SK-N-SH (cell line): ENCODE measurements at regions not wholly inside any gene's neighbourhood (a gene's known extent, or its start where the extent isn't known, plus 50 kb on each side); places are given as distances from the start of the nearest gene placed in this dataset.

Experiments used
- CTCF ChIP-seq: fragments of 200-600 bp; sonication (generic); IDR thresholded peaks from 2 replicates; pipeline ENCODE4 v1.6.1; 2017; ENCODE audit warnings: antibody characterized with exemption, mild to moderate bottlenecking, moderate library complexity
- EZH2phosphoT487 ChIP-seq: fragments of 200-600 bp; sonication (generic); IDR thresholded peaks from 2 replicates; pipeline ENCODE4 v1.6.1; 2017; ENCODE audit warnings: low read depth, mixed run types, mild to moderate bottlenecking, antibody characterized with exemption, moderate library complexity, borderline replicate concordance
- GATA2 ChIP-seq: sonication (generic); formaldehyde crosslinking; IDR thresholded peaks from 2 replicates; pipeline ENCODE4 v1.5.0; 2020; ENCODE audit warnings: mild to moderate bottlenecking, missing genetic modification reagents
- MAX ChIP-seq: IDR thresholded peaks from 2 replicates; pipeline ENCODE4 v1.4.0; 2012; ENCODE audit warnings: low read depth
- NFIC ChIP-seq: IDR thresholded peaks from 2 replicates; pipeline ENCODE4 v1.4.0; 2012; ENCODE audit warnings: borderline replicate concordance
- RAD21 ChIP-seq: IDR thresholded peaks from 2 replicates; pipeline ENCODE4 v1.6.1; 2012; ENCODE audit warnings: mild to moderate bottlenecking, low read length
- RCOR1 ChIP-seq: fragments of 150-350 bp; IDR thresholded peaks from 2 replicates; pipeline ENCODE4 v1.6.1; 2017; ENCODE audit warnings: antibody characterized with exemption, low read length
- RXRA ChIP-seq: IDR thresholded peaks from 2 replicates; pipeline ENCODE4 v1.4.0; 2012; ENCODE audit warnings: low read depth, mild to moderate bottlenecking, borderline replicate concordance
- SMC3 ChIP-seq: IDR thresholded peaks from 2 replicates; pipeline ENCODE4 v1.6.1; 2012; ENCODE audit warnings: low read depth, low read length, improper control_type of control experiment
- TAF1 ChIP-seq: IDR thresholded peaks from 2 replicates; pipeline ENCODE4 v1.6.1; 2012; ENCODE audit warnings: low read depth, mild to moderate bottlenecking, low read length, moderate library complexity, borderline replicate concordance

- TF ChIP-seq CTCF (no peak), NFIC (no peak), RAD21 (no peak), TAF1 (no peak), GATA2 (CRISPR knock-in tag) (no peak), RCOR1 (no peak), MAX (no peak), RXRA (no peak), EZH2phosphoT487 (no peak), SMC3 (no peak)
These were observed 127.1 kb upstream of the RBMS3 start for GRCh38 chr3:29153811-29154210.
